ENCODE measurements at regions not wholly inside any gene's neighbourhood (a gene's known extent, or its start where the extent isn't known, plus 50 kb on each side); places are given as distances from the start of the nearest gene placed in this dataset.

DNA sequence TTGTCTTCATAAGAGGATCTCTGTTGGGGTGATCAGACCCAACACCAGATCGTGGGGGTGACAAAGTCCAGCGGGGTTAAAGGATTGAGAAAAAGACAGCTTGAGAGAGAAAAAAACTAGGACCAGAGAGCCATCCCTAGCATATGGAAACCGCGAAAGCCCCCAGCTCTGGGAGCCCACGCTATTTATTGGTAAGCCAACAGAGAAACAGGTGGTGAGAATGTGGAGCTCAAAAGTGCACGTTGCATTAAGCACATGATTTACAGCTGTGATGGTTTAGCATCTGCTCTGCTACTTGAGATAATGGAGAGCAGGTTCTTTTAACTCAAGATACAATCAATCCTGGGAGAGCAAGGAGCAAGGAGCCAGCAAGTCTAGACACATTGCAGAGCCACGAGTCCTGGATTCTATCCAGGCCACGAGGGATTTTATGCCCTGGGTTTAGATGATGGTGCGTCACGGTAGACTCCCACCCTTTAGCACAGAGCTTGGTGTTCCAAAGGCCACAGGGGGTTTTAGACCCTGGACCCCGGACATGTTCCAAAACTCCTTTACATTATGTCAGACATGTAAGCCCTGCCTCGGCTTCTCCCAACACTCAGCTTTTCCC lies 755.2 kb upstream of the SORCS1 start:
- Histone ChIP-seq H2AK5ac (ENCODE audit: low read depth, low read length) (no peak overlapping the region), H3K36me3 (ENCODE audit: control insufficient read depth, insufficient read depth, low read length) (no peaks in the 10 kb centered on the region), H3K9me3 (ENCODE audit: control insufficient read depth, insufficient read depth, low read length) (peaks cover 11% of the 10 kb centered on the region), H3K4me1 (ENCODE audit: control insufficient read depth, insufficient read depth, low read length) (no peaks in the 10 kb centered on the region), H3K14ac (replicated peaks; ENCODE audit: low read depth, low read length) (no peak overlapping the region), H3K4me2 (ENCODE audit: low read depth, low read length) (no peak overlapping the region), H3K56ac (ENCODE audit: extremely low read depth, insufficient read depth, low read length) (no peak overlapping the region), H3K9me1 (ENCODE audit: insufficient read depth, low read length) (no peaks in the 10 kb centered on the region), H3K27me3 (ENCODE audit: control insufficient read depth, insufficient read depth, low read length) (no peaks in the 10 kb centered on the region), H2BK20ac (ENCODE audit: low read depth, low read length) (no peak overlapping the region), H2BK5ac (ENCODE audit: low read depth, low read length, poor library complexity, severe bottlenecking) (no peak overlapping the region), H2BK120ac (ENCODE audit: low read depth, low read length) (no peak overlapping the region), H2AK9ac (replicated peaks; ENCODE audit: low read depth, low read length, poor library complexity) (no peak overlapping the region), H2BK15ac (ENCODE audit: low read depth, low read length) (no peak overlapping the region), H2AFZ (replicated peaks; ENCODE audit: low read length, poor library complexity) (no peak overlapping the region), H3K23ac (ENCODE audit: low read depth, low read length) (no peak overlapping the region), H3K4me3 (ENCODE audit: insufficient read depth, low read depth, low read length) (no peak overlapping the region), H4K20me1 (ENCODE audit: insufficient read depth, low read length) (no peaks in the 10 kb centered on the region), H4K5ac (ENCODE audit: low read depth, low read length) (no peak overlapping the region), H3K79me1 (ENCODE audit: low read depth in 1 of 2, low read length in 2 of 2) (no peaks in the 10 kb centered on the region), H3K27ac (ENCODE audit: insufficient read depth, low read length) (no peak overlapping the region), H4K91ac (ENCODE audit: insufficient read depth, low read depth, low read length) (no peak overlapping the region), H3K9ac (ENCODE audit: low read depth, low read length) (no peak overlapping the region), H3K18ac (ENCODE audit: low read depth, low read length) (no peak overlapping the region), H4K8ac (ENCODE audit: low read depth in 2 of 2, low read length in 2 of 2) (no peak overlapping the region), H3K4ac (ENCODE audit: low read depth, low read length) (no peak overlapping the region)
- no peak for ATAC-seq (ENCODE audit: low read depth)
- BruUV-seq (replicated peaks): no TSS peak
- DNase-seq: no peak
- TF ChIP-seq RFX5 (IDR thresholded peaks at IDR 0.05; ENCODE audit: low read depth, low read length) (no peak), USF2 (IDR thresholded peaks at IDR 0.05; ENCODE audit: low read depth, low read length) (no peak), RAD21 (IDR thresholded peaks at IDR 0.05; ENCODE audit: low read length) (no peak), FOS (IDR thresholded peaks at IDR 0.05; ENCODE audit: low read depth, low read length) (no peak), ELK1 (IDR thresholded peaks at IDR 0.05; ENCODE audit: borderline replicate concordance, low read depth, low read length) (no peak), MAZ (IDR thresholded peaks at IDR 0.05; ENCODE audit: borderline replicate concordance, low read depth, low read length) (no peak), CEBPB (IDR thresholded peaks at IDR 0.05; ENCODE audit: low read depth, low read length) (no peak), MXI1 (IDR thresholded peaks at IDR 0.05; ENCODE audit: borderline replicate concordance, low read depth, low read length) (no peak), CHD1 (IDR thresholded peaks at IDR 0.05; ENCODE audit: low read depth, low read length) (no peak), MAFK (IDR thresholded peaks at IDR 0.05; ENCODE audit: low read depth, low read length) (no peak), RCOR1 (IDR thresholded peaks at IDR 0.05; ENCODE audit: insufficient replicate concordance, low read length) (no peak), BHLHE40 (IDR thresholded peaks at IDR 0.05; ENCODE audit: low read depth, low read length) (no peak), SMC3 (IDR thresholded peaks at IDR 0.05; ENCODE audit: low read depth, low read length) (no peak), POLR2A (IDR thresholded peaks at IDR 0.05; ENCODE audit: low read depth, low read length) (no peak)
- TF ChIP-seq, protein P1, sequence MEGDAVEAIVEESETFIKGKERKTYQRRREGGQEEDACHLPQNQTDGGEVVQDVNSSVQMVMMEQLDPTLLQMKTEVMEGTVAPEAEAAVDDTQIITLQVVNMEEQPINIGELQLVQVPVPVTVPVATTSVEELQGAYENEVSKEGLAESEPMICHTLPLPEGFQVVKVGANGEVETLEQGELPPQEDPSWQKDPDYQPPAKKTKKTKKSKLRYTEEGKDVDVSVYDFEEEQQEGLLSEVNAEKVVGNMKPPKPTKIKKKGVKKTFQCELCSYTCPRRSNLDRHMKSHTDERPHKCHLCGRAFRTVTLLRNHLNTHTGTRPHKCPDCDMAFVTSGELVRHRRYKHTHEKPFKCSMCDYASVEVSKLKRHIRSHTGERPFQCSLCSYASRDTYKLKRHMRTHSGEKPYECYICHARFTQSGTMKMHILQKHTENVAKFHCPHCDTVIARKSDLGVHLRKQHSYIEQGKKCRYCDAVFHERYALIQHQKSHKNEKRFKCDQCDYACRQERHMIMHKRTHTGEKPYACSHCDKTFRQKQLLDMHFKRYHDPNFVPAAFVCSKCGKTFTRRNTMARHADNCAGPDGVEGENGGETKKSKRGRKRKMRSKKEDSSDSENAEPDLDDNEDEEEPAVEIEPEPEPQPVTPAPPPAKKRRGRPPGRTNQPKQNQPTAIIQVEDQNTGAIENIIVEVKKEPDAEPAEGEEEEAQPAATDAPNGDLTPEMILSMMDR (conservative IDR thresholded peaks at IDR 0.05; ENCODE audit: low read depth, low read length): no peak
- ChIA-PET POLR2A (ENCODE audit: unreplicated experiment) (no interaction called here), CTCF (no interaction called here)
- dilution Hi-C loops (cut with HindIII; ENCODE audit: low sequenced_read_pairs, unreplicated experiment): no loop called here
- intact Hi-C loops (cut with micrococcal nuclease): no loop called here
- in situ Hi-C loops (cut with MboI; ENCODE audit: low sequenced_read_pairs): no loop called here
- WGBS, 2 experiments (ENCODE audit: extremely low coverage in 2 of 2, insufficient read length in 1 of 2): no CpG with 5 or more reads among the region's 12 CpGs

All from IMR-90 (cell line).